ENCODE measurements at regions not wholly inside any gene's neighbourhood (a gene's known extent, or its start where the extent isn't known, plus 50 kb on each side); places are given as distances from the start of the nearest gene placed in this dataset.

GRCh38 chr17:70615831-70616230, 446.5 kb downstream of the KCNJ2 start:
- no peak overlapping the region for H2BK20ac ChIP-seq (ENCODE audit: low read depth, low read length)
- no peak overlapping the region for H2AK5ac ChIP-seq (ENCODE audit: low read depth, low read length)
- TF ChIP-seq MXI1 (IDR thresholded peaks at IDR 0.05; ENCODE audit: borderline replicate concordance, low read depth, low read length) = no peak
- no peak for TF ChIP-seq ELK1 (IDR thresholded peaks at IDR 0.05; ENCODE audit: borderline replicate concordance, low read depth, low read length)
- TF ChIP-seq POLR2A (IDR thresholded peaks at IDR 0.05; ENCODE audit: low read depth, low read length) = no peak
- no peak for TF ChIP-seq RAD21 (IDR thresholded peaks at IDR 0.05; ENCODE audit: low read length)
- TF ChIP-seq BHLHE40 (IDR thresholded peaks at IDR 0.05; ENCODE audit: low read depth, low read length) = no peak
- no peak for TF ChIP-seq NFE2L2 (IDR thresholded peaks at IDR 0.05; ENCODE audit: low read depth, low read length)
- TF ChIP-seq CHD1 (IDR thresholded peaks at IDR 0.05; ENCODE audit: low read depth, low read length) = no peak
- TF ChIP-seq MAFK (IDR thresholded peaks at IDR 0.05; ENCODE audit: low read depth, low read length) = no peak
- no peak for TF ChIP-seq RCOR1 (IDR thresholded peaks at IDR 0.05; ENCODE audit: insufficient replicate concordance, low read length)
- TF ChIP-seq SMC3 (IDR thresholded peaks at IDR 0.05; ENCODE audit: low read depth, low read length) = no peak
- TF ChIP-seq USF2 (IDR thresholded peaks at IDR 0.05; ENCODE audit: low read depth, low read length) = no peak
- TF ChIP-seq CTCF (conservative IDR thresholded peaks at IDR 0.05; ENCODE audit: low read depth, low read length) = no peak
- TF ChIP-seq RFX5 (IDR thresholded peaks at IDR 0.05; ENCODE audit: low read depth, low read length) = no peak
- no peak for TF ChIP-seq MAZ (IDR thresholded peaks at IDR 0.05; ENCODE audit: borderline replicate concordance, low read depth, low read length)
- H2BK5ac ChIP-seq (ENCODE audit: low read depth, low read length, poor library complexity, severe bottlenecking) = no peak overlapping the region
- no peak overlapping the region for H4K5ac ChIP-seq (ENCODE audit: low read depth, low read length)
- no peak overlapping the region for H3K56ac ChIP-seq (ENCODE audit: extremely low read depth, insufficient read depth, low read length)
- H3K4me3 ChIP-seq (ENCODE audit: insufficient read depth, low read depth, low read length) = no peak overlapping the region
- in situ Hi-C loops (cut with MboI; ENCODE audit: low sequenced_read_pairs) = no loop called here
- H3K27ac ChIP-seq (ENCODE audit: insufficient read depth, low read length) = no peak overlapping the region
- no peaks in the 10 kb centered on the region for H3K79me1 ChIP-seq (ENCODE audit: low read depth in 1 of 2, low read length in 2 of 2)
- H3K9me3 ChIP-seq (ENCODE audit: control insufficient read depth, insufficient read depth, low read length) = no peaks in the 10 kb centered on the region
- H2AFZ ChIP-seq (replicated peaks; ENCODE audit: low read length, poor library complexity) = no peak overlapping the region
- no peaks in the 10 kb centered on the region for H3K4me1 ChIP-seq (ENCODE audit: control insufficient read depth, insufficient read depth, low read length)
- WGBS, 2 experiments (ENCODE audit: extremely low coverage in 2 of 2, insufficient read length in 1 of 2) = no CpG with 5 or more reads among the region's 2 CpGs
- no peak overlapping the region for H4K8ac ChIP-seq (ENCODE audit: low read depth in 2 of 2, low read length in 2 of 2)
- no peaks in the 10 kb centered on the region for H3K36me3 ChIP-seq (ENCODE audit: control insufficient read depth, insufficient read depth, low read length)
- no peaks in the 10 kb centered on the region for H3K9me1 ChIP-seq (ENCODE audit: insufficient read depth, low read length)
- no peak overlapping the region for H2AK9ac ChIP-seq (replicated peaks; ENCODE audit: low read depth, low read length, poor library complexity)
- H3K18ac ChIP-seq (ENCODE audit: low read depth, low read length) = no peak overlapping the region
- BruUV-seq (replicated peaks) = no TSS peak
- dilution Hi-C loops (cut with HindIII; ENCODE audit: low sequenced_read_pairs, unreplicated experiment) = no loop called here
- no peak overlapping the region for H3K14ac ChIP-seq (replicated peaks; ENCODE audit: low read depth, low read length)
- H4K91ac ChIP-seq (ENCODE audit: insufficient read depth, low read depth, low read length) = no peak overlapping the region
- no peak overlapping the region for H2BK120ac ChIP-seq (ENCODE audit: low read depth, low read length)
- H3K4ac ChIP-seq (ENCODE audit: low read depth, low read length) = no peak overlapping the region
- intact Hi-C loops (cut with micrococcal nuclease) = no loop called here
- DNase-seq (no peak), ATAC-seq (ENCODE audit: low read depth) (no peak)
- H3K4me2 ChIP-seq (ENCODE audit: low read depth, low read length) = no peak overlapping the region
- H3K9ac ChIP-seq (ENCODE audit: low read depth, low read length) = no peak overlapping the region
- H3K23ac ChIP-seq (ENCODE audit: low read depth, low read length) = no peak overlapping the region
- CTCF ChIA-PET = no interaction called here
- POLR2A ChIA-PET (ENCODE audit: unreplicated experiment) = no interaction called here
- no peak overlapping the region for H2BK15ac ChIP-seq (ENCODE audit: low read depth, low read length)
- H3K27me3 ChIP-seq (ENCODE audit: control insufficient read depth, insufficient read depth, low read length) = no peaks in the 10 kb centered on the region
- H4K20me1 ChIP-seq (ENCODE audit: insufficient read depth, low read length) = no peaks in the 10 kb centered on the region

All from IMR-90 (cell line).